ENCODE measurements at regions not wholly inside any gene's neighbourhood (a gene's known extent, or its start where the extent isn't known, plus 50 kb on each side); places are given as distances from the start of the nearest gene placed in this dataset.

DNA sequence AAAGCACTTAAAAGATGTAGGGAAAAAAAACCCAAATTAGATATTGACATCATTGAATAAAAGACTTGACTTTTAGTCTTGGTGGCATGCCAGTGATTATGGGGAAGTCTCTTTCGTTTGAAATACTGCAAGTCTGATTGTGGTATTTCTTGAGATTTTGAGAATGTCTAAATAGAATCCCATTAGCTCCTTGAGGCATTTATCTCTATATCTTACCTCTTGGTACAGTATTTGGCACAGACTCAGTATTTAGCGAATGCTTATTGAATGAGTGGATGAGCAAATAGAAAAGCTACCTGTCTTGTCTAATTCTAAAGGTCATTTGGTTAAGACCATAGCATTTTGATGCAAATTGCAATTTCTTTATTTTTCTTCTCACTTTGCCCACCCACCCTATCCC is 156.5 kb downstream of the TFAP2B start:
- TF ChIP-seq TAF1 (IDR thresholded peaks at IDR 0.05; ENCODE audit: low read depth) (no peak), EZH2 (IDR thresholded peaks at IDR 0.05; ENCODE audit: borderline replicate concordance, insufficient read depth, low read length, poor library complexity, severe bottlenecking) (no peak), RAD21 (conservative IDR thresholded peaks at IDR 0.05) (no peak)
- TF ChIP-seq, protein P1, sequence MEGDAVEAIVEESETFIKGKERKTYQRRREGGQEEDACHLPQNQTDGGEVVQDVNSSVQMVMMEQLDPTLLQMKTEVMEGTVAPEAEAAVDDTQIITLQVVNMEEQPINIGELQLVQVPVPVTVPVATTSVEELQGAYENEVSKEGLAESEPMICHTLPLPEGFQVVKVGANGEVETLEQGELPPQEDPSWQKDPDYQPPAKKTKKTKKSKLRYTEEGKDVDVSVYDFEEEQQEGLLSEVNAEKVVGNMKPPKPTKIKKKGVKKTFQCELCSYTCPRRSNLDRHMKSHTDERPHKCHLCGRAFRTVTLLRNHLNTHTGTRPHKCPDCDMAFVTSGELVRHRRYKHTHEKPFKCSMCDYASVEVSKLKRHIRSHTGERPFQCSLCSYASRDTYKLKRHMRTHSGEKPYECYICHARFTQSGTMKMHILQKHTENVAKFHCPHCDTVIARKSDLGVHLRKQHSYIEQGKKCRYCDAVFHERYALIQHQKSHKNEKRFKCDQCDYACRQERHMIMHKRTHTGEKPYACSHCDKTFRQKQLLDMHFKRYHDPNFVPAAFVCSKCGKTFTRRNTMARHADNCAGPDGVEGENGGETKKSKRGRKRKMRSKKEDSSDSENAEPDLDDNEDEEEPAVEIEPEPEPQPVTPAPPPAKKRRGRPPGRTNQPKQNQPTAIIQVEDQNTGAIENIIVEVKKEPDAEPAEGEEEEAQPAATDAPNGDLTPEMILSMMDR (IDR thresholded peaks at IDR 0.05; ENCODE audit: poor library complexity, severe bottlenecking): no peak

Measured in neural cell (in vitro differentiated cells).